GM18498 (cell line): ENCODE measurements at regions not wholly inside any gene's neighbourhood (a gene's known extent, or its start where the extent isn't known, plus 50 kb on each side); places are given as distances from the start of the nearest gene placed in this dataset.
"Not testable (repeated sequence)": the region's sequence is repeated elsewhere in the genome, so short reads cannot be mapped to it uniquely, and the experiment has no call there.

Source experiments
- ATAC-seq: cut with Tn5 transposase; IDR thresholded peaks from one replicate; pipeline ENCODE4 v1.9.1; 2021; ENCODE audit warnings: mild to moderate bottlenecking, moderate library complexity; ENCODE audit not compliant: unreplicated experiment

GRCh38 chr5:7202846-7203245 lies 193.1 kb upstream of the ADCY2 start:
- ATAC-seq, result no peak

- ATAC-seq, result no peak
Observed at GRCh38 chr5:7207979-7208378, 188.0 kb upstream of the ADCY2 start.

GRCh38 chr5:7208938-7209337 lies 187.0 kb upstream of the ADCY2 start:
- ATAC-seq, result no peak

GRCh38 chr5:7209658-7210057 lies 186.3 kb upstream of the ADCY2 start:
- no peak for ATAC-seq

GRCh38 chr5:7210549-7210948 lies 185.4 kb upstream of the ADCY2 start:
- ATAC-seq, result no peak

GRCh38 chr5:7213525-7213924 lies 182.4 kb upstream of the ADCY2 start:
- no peak for ATAC-seq

- ATAC-seq, result no peak
Observed at GRCh38 chr5:7214906-7215416, 181.0 kb upstream of the ADCY2 start.

GRCh38 chr5:7218141-7218540 lies 177.8 kb upstream of the ADCY2 start:
- no peak for ATAC-seq

- no peak for ATAC-seq
Observed at GRCh38 chr5:7220156-7220555, 175.8 kb upstream of the ADCY2 start.

- no peak for ATAC-seq
Observed at GRCh38 chr5:7221041-7221440, 174.9 kb upstream of the ADCY2 start.

GRCh38 chr5:7225826-7226225 lies 170.1 kb upstream of the ADCY2 start:
- no peak for ATAC-seq

- ATAC-seq, result no peak
Observed at GRCh38 chr5:7242118-7242710, 153.7 kb upstream of the ADCY2 start.

- no peak for ATAC-seq
Observed at GRCh38 chr5:7244208-7244607, 151.7 kb upstream of the ADCY2 start.

GRCh38 chr5:7245121-7245651 lies 150.8 kb upstream of the ADCY2 start:
- ATAC-seq, result no peak

GRCh38 chr5:7246287-7246686 lies 149.7 kb upstream of the ADCY2 start:
- ATAC-seq, result no peak

GRCh38 chr5:7250004-7250403 lies 145.9 kb upstream of the ADCY2 start:
- ATAC-seq, result no peak

- no peak for ATAC-seq
Observed at GRCh38 chr5:7250611-7251010, 145.3 kb upstream of the ADCY2 start.

- no peak for ATAC-seq
Observed at GRCh38 chr5:7251132-7251531, 144.8 kb upstream of the ADCY2 start.

- no peak for ATAC-seq
Observed at GRCh38 chr5:7261049-7261448, 134.9 kb upstream of the ADCY2 start.

- no peak for ATAC-seq
Observed at GRCh38 chr5:7261900-7262299, 134.0 kb upstream of the ADCY2 start.

- ATAC-seq, result not testable (repeated sequence)
Observed at GRCh38 chr5:7263398-7264015, 132.4 kb upstream of the ADCY2 start.

GRCh38 chr5:7265776-7266175 lies 130.2 kb upstream of the ADCY2 start:
- not testable (repeated sequence) for ATAC-seq
